22Rv1 (cell line): ENCODE measurements at regions not wholly inside any gene's neighbourhood (a gene's known extent, or its start where the extent isn't known, plus 50 kb on each side); places are given as distances from the start of the nearest gene placed in this dataset.

Source experiments
- CTCF ChIP-seq: fragments of 450-650 bp; IDR thresholded peaks from 2 replicates; pipeline ENCODE4 v1.5.1; 2017; ENCODE audit warnings: mild to moderate bottlenecking
- ZFX ChIP-seq: fragments of 450-650 bp; IDR thresholded peaks from 2 replicates; pipeline ENCODE4 v1.6.1; 2017; ENCODE audit warnings: antibody characterized with exemption, borderline replicate concordance

- no peak for TF ChIP-seq CTCF
- TF ChIP-seq ZFX: no peak
These were observed 763.7 kb upstream of the GRAMD2B start for GRCh38 chr5:125659316-125660023.
